ENCODE measurements at regions not wholly inside any gene's neighbourhood (a gene's known extent, or its start where the extent isn't known, plus 50 kb on each side); places are given as distances from the start of the nearest gene placed in this dataset.

- Histone ChIP-seq H2AFZ (ENCODE audit: low read length) (no peak overlapping the region), H3K79me2 (ENCODE audit: control insufficient read depth, insufficient read depth, low read length) (no peaks in the 10 kb centered on the region), H3K4me2 (ENCODE audit: extremely low read depth, insufficient read depth, low read length) (no peak overlapping the region), H3K36me3 (ENCODE audit: control insufficient read depth, insufficient read depth, low read length) (no peaks in the 10 kb centered on the region), H4K20me1 (ENCODE audit: control insufficient read depth, extremely low read depth, insufficient read depth, low read length) (no peaks in the 10 kb centered on the region), H3K27me3 (ENCODE audit: control insufficient read depth, insufficient read depth, low read length) (no peaks in the 10 kb centered on the region), H3K9ac (ENCODE audit: insufficient read depth, low read length) (no peak overlapping the region), H3K4me3 (replicated peaks in 1 of 4; ENCODE audit: control extremely low read depth in 1 of 4, insufficient read depth in 1 of 4, low read depth in 3 of 4, low read length in 4 of 4) (no peak overlapping the region), H3K9me3 (ENCODE audit: control insufficient read depth, insufficient read depth, low read depth, low read length) (no peaks in the 10 kb centered on the region), H3K27ac (ENCODE audit: insufficient read depth, low read length) (no peak overlapping the region), H3K4me1 (ENCODE audit: control insufficient read depth, extremely low read depth, insufficient read depth, low read length) (no peaks in the 10 kb centered on the region)
- TF ChIP-seq CTCF (conservative IDR thresholded peaks at IDR 0.05 in 1 of 2, IDR thresholded peaks at IDR 0.05 in 1 of 2; ENCODE audit: low read depth in 1 of 2, low read length in 2 of 2) (no peak), EZH2 (IDR thresholded peaks at IDR 0.05; ENCODE audit: low read length, missing control alignments) (no peak)
- peak; percentile 7 to 10 for DNase-seq (ENCODE audit: low read depth in 2 of 2)
These were observed 1065.0 kb downstream of the EPHA7 start for GRCh38 chr6:92354270-92354829.

- H3K79me2 ChIP-seq (ENCODE audit: control insufficient read depth, insufficient read depth, low read length): no peaks in the 10 kb centered on the region
- H3K9ac ChIP-seq (ENCODE audit: insufficient read depth, low read length): no peak overlapping the region
- no peaks in the 10 kb centered on the region for H3K36me3 ChIP-seq (ENCODE audit: control insufficient read depth, insufficient read depth, low read length)
- TF ChIP-seq EZH2 (IDR thresholded peaks at IDR 0.05; ENCODE audit: low read length, missing control alignments) (no peak), CTCF (conservative IDR thresholded peaks at IDR 0.05 in 1 of 2, IDR thresholded peaks at IDR 0.05 in 1 of 2; ENCODE audit: low read depth in 1 of 2, low read length in 2 of 2) (no peak)
- no peaks in the 10 kb centered on the region for H4K20me1 ChIP-seq (ENCODE audit: control insufficient read depth, extremely low read depth, insufficient read depth, low read length)
- no peaks in the 10 kb centered on the region for H3K27me3 ChIP-seq (ENCODE audit: control insufficient read depth, insufficient read depth, low read length)
- H3K4me3 ChIP-seq (replicated peaks in 1 of 4; ENCODE audit: control extremely low read depth in 1 of 4, insufficient read depth in 1 of 4, low read depth in 3 of 4, low read length in 4 of 4): no peak overlapping the region
- DNase-seq (ENCODE audit: low read depth in 2 of 2): no peak
- H3K27ac ChIP-seq (ENCODE audit: insufficient read depth, low read length): no peak overlapping the region
- H3K4me1 ChIP-seq (ENCODE audit: control insufficient read depth, extremely low read depth, insufficient read depth, low read length): no peaks in the 10 kb centered on the region
- H3K9me3 ChIP-seq (ENCODE audit: control insufficient read depth, insufficient read depth, low read depth, low read length): no peaks in the 10 kb centered on the region
- no peak overlapping the region for H3K4me2 ChIP-seq (ENCODE audit: extremely low read depth, insufficient read depth, low read length)
- H2AFZ ChIP-seq (ENCODE audit: low read length): no peak overlapping the region
These were observed 1067.2 kb downstream of the EPHA7 start for GRCh38 chr6:92352130-92352529.

- no peak overlapping the region for H2AFZ ChIP-seq (ENCODE audit: low read length)
- no peaks in the 10 kb centered on the region for H3K9me3 ChIP-seq (ENCODE audit: control insufficient read depth, insufficient read depth, low read depth, low read length)
- no peaks in the 10 kb centered on the region for H3K27me3 ChIP-seq (ENCODE audit: control insufficient read depth, insufficient read depth, low read length)
- peak; percentile 17 to 32 for DNase-seq (ENCODE audit: low read depth in 2 of 2)
- no peaks in the 10 kb centered on the region for H3K36me3 ChIP-seq (ENCODE audit: control insufficient read depth, insufficient read depth, low read length)
- H3K79me2 ChIP-seq (ENCODE audit: control insufficient read depth, insufficient read depth, low read length): no peaks in the 10 kb centered on the region
- no peaks in the 10 kb centered on the region for H3K4me1 ChIP-seq (ENCODE audit: control insufficient read depth, extremely low read depth, insufficient read depth, low read length)
- no peak overlapping the region for H3K27ac ChIP-seq (ENCODE audit: insufficient read depth, low read length)
- H3K4me3 ChIP-seq (replicated peaks in 1 of 4; ENCODE audit: control extremely low read depth in 1 of 4, insufficient read depth in 1 of 4, low read depth in 3 of 4, low read length in 4 of 4): no peak overlapping the region
- no peaks in the 10 kb centered on the region for H4K20me1 ChIP-seq (ENCODE audit: control insufficient read depth, extremely low read depth, insufficient read depth, low read length)
- H3K4me2 ChIP-seq (ENCODE audit: extremely low read depth, insufficient read depth, low read length): no peak overlapping the region
- no peak overlapping the region for H3K9ac ChIP-seq (ENCODE audit: insufficient read depth, low read length)
- TF ChIP-seq EZH2 (IDR thresholded peaks at IDR 0.05; ENCODE audit: low read length, missing control alignments) (no peak), CTCF (conservative IDR thresholded peaks at IDR 0.05 in 1 of 2, IDR thresholded peaks at IDR 0.05 in 1 of 2; ENCODE audit: low read depth in 1 of 2, low read length in 2 of 2) (no peak)
These were observed 1078.2 kb downstream of the EPHA7 start for GRCh38 chr6:92341201-92341600.

All from fibroblast of lung (primary cell).